GM19035 (cell line): ENCODE measurements at regions not wholly inside any gene's neighbourhood (a gene's known extent, or its start where the extent isn't known, plus 50 kb on each side); places are given as distances from the start of the nearest gene placed in this dataset.
"Not testable (repeated sequence)": the region's sequence is repeated elsewhere in the genome, so short reads cannot be mapped to it uniquely, and the experiment has no call there.

Source experiments
- ATAC-seq: cut with Tn5 transposase; IDR thresholded peaks from one replicate; pipeline ENCODE4 v1.9.1; 2021; ENCODE audit not compliant: unreplicated experiment

GRCh38 chr1:58257003-58257402, 289.5 kb downstream of the OMA1 start:
- ATAC-seq: no peak

- no peak for ATAC-seq
Measured at GRCh38 chr1:58256546-58256945, 290.0 kb downstream of the OMA1 start.

- no peak for ATAC-seq
Measured at GRCh38 chr1:58256041-58256440, 290.5 kb downstream of the OMA1 start.

GRCh38 chr1:58255192-58255591, 291.3 kb downstream of the OMA1 start:
- ATAC-seq: no peak

- ATAC-seq: no peak
Measured at GRCh38 chr1:58251430-58252073, 295.0 kb downstream of the OMA1 start.

GRCh38 chr1:58250587-58250948, 296.0 kb downstream of the OMA1 start:
- no peak for ATAC-seq

GRCh38 chr1:58249737-58250586, 296.6 kb downstream of the OMA1 start:
- peak; percentile 59 for ATAC-seq

GRCh38 chr1:58249388-58249736, 297.2 kb downstream of the OMA1 start:
- no peak for ATAC-seq

- no peak for ATAC-seq
Measured at GRCh38 chr1:58248791-58249190, 297.7 kb downstream of the OMA1 start.

- no peak for ATAC-seq
Measured at GRCh38 chr1:58248072-58248471, 298.5 kb downstream of the OMA1 start.

- no peak for ATAC-seq
Measured at GRCh38 chr1:58246549-58246948, 300.0 kb downstream of the OMA1 start.

GRCh38 chr1:58244872-58245271, 301.7 kb downstream of the OMA1 start:
- no peak for ATAC-seq

GRCh38 chr1:58238846-58239245, 307.7 kb downstream of the OMA1 start:
- no peak for ATAC-seq

- no peak for ATAC-seq
Measured at GRCh38 chr1:58233729-58234128, 312.8 kb downstream of the OMA1 start.

- ATAC-seq: no peak
Measured at GRCh38 chr1:58231204-58231603, 315.3 kb downstream of the OMA1 start.

- no peak for ATAC-seq
Measured at GRCh38 chr1:58227604-58228003, 318.9 kb downstream of the OMA1 start.

GRCh38 chr1:58223522-58223921, 323.0 kb downstream of the OMA1 start:
- no peak for ATAC-seq

- ATAC-seq: no peak
Measured at GRCh38 chr1:58220836-58221472, 325.6 kb downstream of the OMA1 start.

GRCh38 chr1:58216169-58216568, 330.4 kb downstream of the OMA1 start:
- ATAC-seq: not testable (repeated sequence)

- ATAC-seq: no peak
Measured at GRCh38 chr1:58214674-58215073, 331.9 kb downstream of the OMA1 start.

GRCh38 chr1:58211869-58212268, 334.7 kb downstream of the OMA1 start:
- ATAC-seq: no peak

- ATAC-seq: no peak
Measured at GRCh38 chr1:58209575-58209974, 337.0 kb downstream of the OMA1 start.
